MM.1S (cell line): ENCODE measurements at regions not wholly inside any gene's neighbourhood (a gene's known extent, or its start where the extent isn't known, plus 50 kb on each side); places are given as distances from the start of the nearest gene placed in this dataset.

Source experiments
- EZH2 ChIP-seq: fragments of 300-600 bp; sonication (generic); optimal IDR thresholded peaks from 2 replicates; pipeline ENCODE3; 2017; ENCODE audit warnings: low read depth, mild to moderate bottlenecking, antibody characterized with exemption, low read length, mixed read lengths
- EZH2phosphoT487 ChIP-seq: fragments of 300-600 bp; sonication (generic); IDR thresholded peaks from 2 replicates; pipeline ENCODE4 v1.6.1; 2018; ENCODE audit warnings: antibody characterized with exemption, low read length
- TF ChIP-seq, protein P1 (sequence below): fragments of 300-600 bp; sonication (generic); IDR thresholded peaks from 2 replicates; pipeline ENCODE4 v1.5.1; 2016; ENCODE audit warnings: antibody characterized with exemption, low read length, mixed read lengths

- TF ChIP-seq, protein P1, sequence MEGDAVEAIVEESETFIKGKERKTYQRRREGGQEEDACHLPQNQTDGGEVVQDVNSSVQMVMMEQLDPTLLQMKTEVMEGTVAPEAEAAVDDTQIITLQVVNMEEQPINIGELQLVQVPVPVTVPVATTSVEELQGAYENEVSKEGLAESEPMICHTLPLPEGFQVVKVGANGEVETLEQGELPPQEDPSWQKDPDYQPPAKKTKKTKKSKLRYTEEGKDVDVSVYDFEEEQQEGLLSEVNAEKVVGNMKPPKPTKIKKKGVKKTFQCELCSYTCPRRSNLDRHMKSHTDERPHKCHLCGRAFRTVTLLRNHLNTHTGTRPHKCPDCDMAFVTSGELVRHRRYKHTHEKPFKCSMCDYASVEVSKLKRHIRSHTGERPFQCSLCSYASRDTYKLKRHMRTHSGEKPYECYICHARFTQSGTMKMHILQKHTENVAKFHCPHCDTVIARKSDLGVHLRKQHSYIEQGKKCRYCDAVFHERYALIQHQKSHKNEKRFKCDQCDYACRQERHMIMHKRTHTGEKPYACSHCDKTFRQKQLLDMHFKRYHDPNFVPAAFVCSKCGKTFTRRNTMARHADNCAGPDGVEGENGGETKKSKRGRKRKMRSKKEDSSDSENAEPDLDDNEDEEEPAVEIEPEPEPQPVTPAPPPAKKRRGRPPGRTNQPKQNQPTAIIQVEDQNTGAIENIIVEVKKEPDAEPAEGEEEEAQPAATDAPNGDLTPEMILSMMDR: no peak
- TF ChIP-seq EZH2phosphoT487 (no peak), EZH2 (no peak)
Observed at GRCh38 chr10:10544890-10545289, 472.8 kb upstream of the CELF2 start.
